Lung (tissue), 11 donors: ENCODE measurements at regions not wholly inside any gene's neighbourhood (a gene's known extent, or its start where the extent isn't known, plus 50 kb on each side); places are given as distances from the start of the nearest gene placed in this dataset.

ENCODE experiments used
- ATAC-seq: fragments of 200-7000 bp; cut with Tn5 transposase; one replicate; pipeline ENCODE4 v1.9.1; 2020; ENCODE audit warnings: moderate number of reproducible peaks; ENCODE audit not compliant: insufficient read depth, low FRiP score
- DNase-seq, 3 donors: peaks; one replicate each; pipeline ENCODE4 v3.0.0-alpha.2; 2013 to 2017
- H3K27ac ChIP-seq, 2 donors: one replicate each; pipeline ENCODE4 v1.5.1; 2013; ENCODE audit warnings: mild to moderate bottlenecking in 2 of 2, moderate library complexity in 2 of 2, control low read depth in 1 of 2, inconsistent platforms in 1 of 2, low read depth in 1 of 2, low read length in 1 of 2
- H3K27me3 ChIP-seq, 3 donors: one replicate each; pipeline ENCODE4 v1.5.1; 2013; ENCODE audit warnings: low read length in 2 of 3; ENCODE audit not compliant: control insufficient read depth in 3 of 3, insufficient read depth in 3 of 3
- H3K36me3 ChIP-seq, 4 donors: one replicate each; pipeline ENCODE4 v1.5.1; 2013; ENCODE audit warnings: low read length in 4 of 4, mild to moderate bottlenecking in 1 of 4, moderate library complexity in 1 of 4; ENCODE audit not compliant: control insufficient read depth in 4 of 4, insufficient read depth in 4 of 4
- H3K4me1 ChIP-seq, 5 donors: one replicate each; pipeline ENCODE4 v1.5.1; 2013; ENCODE audit warnings: low read length in 5 of 5, mild to moderate bottlenecking in 2 of 5, moderate library complexity in 1 of 5; ENCODE audit not compliant: control insufficient read depth in 5 of 5, insufficient read depth in 5 of 5
- H3K4me3 ChIP-seq: one replicate; pipeline ENCODE4 v1.5.1; 2013; ENCODE audit warnings: mild to moderate bottlenecking, control low read depth, moderate library complexity
- H3K9ac ChIP-seq, 2 donors: one replicate each; pipeline ENCODE4 v1.5.1; 2013; ENCODE audit warnings: low read length in 2 of 2, control low read depth in 1 of 2; ENCODE audit not compliant: insufficient read depth in 1 of 2
- H3K9me3 ChIP-seq, 4 donors: one replicate each; pipeline ENCODE4 v1.5.1; 2013; ENCODE audit warnings: low read length in 3 of 4, mild to moderate bottlenecking in 1 of 4, moderate library complexity in 1 of 4; ENCODE audit not compliant: control insufficient read depth in 4 of 4, insufficient read depth in 3 of 4
- CTCF ChIP-seq: IDR thresholded peaks from 2 replicates; pipeline ENCODE4 v1.5.1; 2012; ENCODE audit warnings: mild to moderate bottlenecking; ENCODE audit errors: control extremely low read depth, extremely low read depth
- WGBS, 2 donors: extraction: QIAGEN DNeasy Blood & Tissue Kit; methylation state at CpG; one replicate each; pipeline ENCODE4 v1.1.7; 2013; 5-methylcytosine and 5-hydroxymethylcytosine counted together
- donor health status: control.
- donor health status: control.
- donor health status: Bipolar disorder and iron deficiency.
- donor health status: healthy.
- donor health status: DM: yes; HTN: yes; CAD: no.

- DNase-seq (no peak), ATAC-seq (no peak)
- no peak for TF ChIP-seq CTCF
- no peaks in the 10 kb centered on the region for H3K4me1 ChIP-seq
- H3K36me3 ChIP-seq = no peaks in the 10 kb centered on the region
- no peaks in the 10 kb centered on the region for H3K27me3 ChIP-seq
- H3K9me3 ChIP-seq = peaks cover 0 to 13% (median 2%) of the 10 kb centered on the region in 4 donors
- 68 to 81% methylated on average over 16 of the region's 16 CpGs for WGBS, 2 donors
- H3K9ac ChIP-seq = no peak overlapping the region
- H3K4me3 ChIP-seq = no peak overlapping the region
- no peak overlapping the region for H3K27ac ChIP-seq
Measured at GRCh38 chr22:49599039-49599438, 228.6 kb downstream of the BRD1 start.

- WGBS, 2 donors = 91 to 92% methylated on average over 9 of the region's 9 CpGs
- Histone ChIP-seq H3K27ac (no peak overlapping the region), H3K4me3 (no peak overlapping the region), H3K4me1 (no peaks in the 10 kb centered on the region), H3K27me3 (no peaks in the 10 kb centered on the region), H3K9ac (no peak overlapping the region), H3K36me3 (no peaks in the 10 kb centered on the region), H3K9me3 (peaks cover 0 to 17% (median 2%) of the 10 kb centered on the region in 4 donors)
- ATAC-seq (no peak), DNase-seq (no peak)
- TF ChIP-seq CTCF = no peak
Measured at GRCh38 chr22:49598338-49598737, 229.3 kb downstream of the BRD1 start.

GRCh38 chr22:49597428-49598039 is 230.1 kb downstream of the BRD1 start:
- peaks cover 0 to 17% (median 2%) of the 10 kb centered on the region in 4 donors for H3K9me3 ChIP-seq
- no peaks in the 10 kb centered on the region for H3K36me3 ChIP-seq
- H3K4me3 ChIP-seq = no peak overlapping the region
- H3K27me3 ChIP-seq = no peaks in the 10 kb centered on the region
- DNase-seq (no peak), ATAC-seq (no peak)
- H3K27ac ChIP-seq = no peak overlapping the region
- 77 to 98% methylated on average over 2 of the region's 2 CpGs for WGBS, 2 donors
- no peak for TF ChIP-seq CTCF
- no peak overlapping the region for H3K9ac ChIP-seq
- no peaks in the 10 kb centered on the region for H3K4me1 ChIP-seq

GRCh38 chr22:49595465-49596078 is 232.1 kb downstream of the BRD1 start:
- ATAC-seq (no peak), DNase-seq (no peak)
- no peak overlapping the region for H3K9ac ChIP-seq
- H3K27me3 ChIP-seq = no peaks in the 10 kb centered on the region
- WGBS, 2 donors = 92 to 96% methylated on average over 6 of the region's 6 CpGs
- no peak overlapping the region for H3K27ac ChIP-seq
- no peaks in the 10 kb centered on the region for H3K36me3 ChIP-seq
- no peak for TF ChIP-seq CTCF
- no peak overlapping the region for H3K4me3 ChIP-seq
- H3K9me3 ChIP-seq = peaks cover 0 to 17% (median 2%) of the 10 kb centered on the region in 4 donors
- H3K4me1 ChIP-seq = no peaks in the 10 kb centered on the region
